ENCODE measurements at regions not wholly inside any gene's neighbourhood (a gene's known extent, or its start where the extent isn't known, plus 50 kb on each side); places are given as distances from the start of the nearest gene placed in this dataset.

- H3K27ac ChIP-seq, result no peak overlapping the region
- no peak for TF ChIP-seq CTCF (IDR thresholded peaks at IDR 0.05; ENCODE audit: low read depth, low read length)
- peaks cover 9% of the 10 kb centered on the region for H3K9me3 ChIP-seq (ENCODE audit: severe bottlenecking)
- no peaks in the 10 kb centered on the region for H3K36me3 ChIP-seq
- DNase-seq, result no peak
- no peak overlapping the region for H3K4me3 ChIP-seq (ENCODE audit: low read depth, low read length)
- H3K27me3 ChIP-seq (ENCODE audit: insufficient read depth, low read depth, severe bottlenecking), result no peaks in the 10 kb centered on the region
Measured at GRCh38 chr2:2799151-2799697, 468.1 kb upstream of the MYT1L start.

- Histone ChIP-seq H3K27me3 (ENCODE audit: insufficient read depth, low read depth, severe bottlenecking) (no peaks in the 10 kb centered on the region), H3K9me3 (ENCODE audit: severe bottlenecking) (peaks cover 10% of the 10 kb centered on the region), H3K27ac (no peak overlapping the region), H3K36me3 (no peaks in the 10 kb centered on the region), H3K4me3 (ENCODE audit: low read depth, low read length) (no peak overlapping the region)
- no peak for DNase-seq
- no peak for TF ChIP-seq CTCF (IDR thresholded peaks at IDR 0.05; ENCODE audit: low read depth, low read length)
Measured at GRCh38 chr2:2798337-2798736, 467.3 kb upstream of the MYT1L start.

- no peak for TF ChIP-seq CTCF (IDR thresholded peaks at IDR 0.05; ENCODE audit: low read depth, low read length)
- Histone ChIP-seq H3K27me3 (ENCODE audit: insufficient read depth, low read depth, severe bottlenecking) (no peaks in the 10 kb centered on the region), H3K4me3 (ENCODE audit: low read depth, low read length) (no peak overlapping the region), H3K9me3 (ENCODE audit: severe bottlenecking) (peaks cover 7% of the 10 kb centered on the region), H3K27ac (no peak overlapping the region), H3K36me3 (no peaks in the 10 kb centered on the region)
- DNase-seq, result no peak
Measured at GRCh38 chr2:2797797-2798196, 466.7 kb upstream of the MYT1L start.

GRCh38 chr2:2796207-2796606 is 465.1 kb upstream of the MYT1L start:
- no peak for DNase-seq
- H3K4me3 ChIP-seq (ENCODE audit: low read depth, low read length), result no peak overlapping the region
- H3K27me3 ChIP-seq (ENCODE audit: insufficient read depth, low read depth, severe bottlenecking), result no peaks in the 10 kb centered on the region
- no peak for TF ChIP-seq CTCF (IDR thresholded peaks at IDR 0.05; ENCODE audit: low read depth, low read length)
- peaks cover 2% of the 10 kb centered on the region for H3K9me3 ChIP-seq (ENCODE audit: severe bottlenecking)
- no peak overlapping the region for H3K27ac ChIP-seq
- no peaks in the 10 kb centered on the region for H3K36me3 ChIP-seq

- no peak for TF ChIP-seq CTCF (IDR thresholded peaks at IDR 0.05; ENCODE audit: low read depth, low read length)
- no peaks in the 10 kb centered on the region for H3K27me3 ChIP-seq (ENCODE audit: insufficient read depth, low read depth, severe bottlenecking)
Measured at GRCh38 chr2:2795438-2796091, 464.5 kb upstream of the MYT1L start.

More at GRCh38 chr2:2795438-2796091, 464.5 kb upstream of the MYT1L start:
- Histone ChIP-seq H3K27ac (no peak overlapping the region), H3K36me3 (no peaks in the 10 kb centered on the region), H3K9me3 (ENCODE audit: severe bottlenecking) (peaks cover 2% of the 10 kb centered on the region), H3K4me3 (ENCODE audit: low read depth, low read length) (no peak overlapping the region)
- no peak for DNase-seq

All from WERI-Rb-1 (cell line).